ENCODE measurements at regions not wholly inside any gene's neighbourhood (a gene's known extent, or its start where the extent isn't known, plus 50 kb on each side); places are given as distances from the start of the nearest gene placed in this dataset.

DNA sequence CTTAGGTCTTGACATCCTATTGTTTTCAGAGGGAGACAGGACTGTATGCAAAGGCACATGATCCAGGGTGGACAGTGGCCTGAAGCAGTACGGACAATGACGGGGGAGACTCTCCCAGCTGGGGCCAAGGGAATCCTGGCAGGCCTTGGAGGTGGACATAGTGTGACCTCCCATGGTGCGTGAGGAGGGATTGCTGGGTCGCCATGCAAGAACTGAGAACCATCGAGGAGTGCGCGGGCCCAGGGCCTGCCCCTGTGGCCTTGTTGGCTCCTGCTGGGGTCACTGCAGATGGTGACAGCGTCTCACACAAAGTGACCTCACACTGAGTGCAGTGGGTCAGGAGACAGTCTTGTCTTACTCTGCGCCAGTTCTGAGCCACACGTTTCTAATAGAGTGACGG lies 192.4 kb downstream of the GADD45G start:
- no peak for DNase-seq

DNA sequence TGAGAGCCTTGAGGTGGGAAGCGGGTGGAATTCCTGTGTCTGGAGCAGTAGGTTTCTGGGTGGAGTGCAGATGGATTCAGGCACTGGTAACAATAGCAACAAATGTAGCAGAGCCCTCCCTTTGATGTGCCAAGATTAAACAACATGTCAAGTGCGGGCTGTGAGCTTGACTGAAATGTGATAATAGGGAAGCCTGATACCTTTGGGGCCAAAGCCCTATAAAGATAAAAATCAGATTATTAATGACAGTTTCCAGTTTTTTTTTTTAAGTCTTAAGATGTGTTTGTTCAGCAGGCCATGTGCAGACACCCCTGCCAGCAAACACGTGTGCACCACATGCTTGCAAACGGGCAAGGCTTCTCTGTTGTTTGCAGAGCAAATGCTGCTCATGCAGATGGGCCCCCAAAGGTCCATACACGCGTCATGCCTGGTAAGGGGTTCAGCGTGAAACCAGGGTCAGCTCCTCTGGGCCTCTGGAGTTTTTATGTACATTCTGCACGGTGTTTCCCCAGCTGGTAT lies 193.2 kb downstream of the GADD45G start:
- DNase-seq, result no peak

DNA sequence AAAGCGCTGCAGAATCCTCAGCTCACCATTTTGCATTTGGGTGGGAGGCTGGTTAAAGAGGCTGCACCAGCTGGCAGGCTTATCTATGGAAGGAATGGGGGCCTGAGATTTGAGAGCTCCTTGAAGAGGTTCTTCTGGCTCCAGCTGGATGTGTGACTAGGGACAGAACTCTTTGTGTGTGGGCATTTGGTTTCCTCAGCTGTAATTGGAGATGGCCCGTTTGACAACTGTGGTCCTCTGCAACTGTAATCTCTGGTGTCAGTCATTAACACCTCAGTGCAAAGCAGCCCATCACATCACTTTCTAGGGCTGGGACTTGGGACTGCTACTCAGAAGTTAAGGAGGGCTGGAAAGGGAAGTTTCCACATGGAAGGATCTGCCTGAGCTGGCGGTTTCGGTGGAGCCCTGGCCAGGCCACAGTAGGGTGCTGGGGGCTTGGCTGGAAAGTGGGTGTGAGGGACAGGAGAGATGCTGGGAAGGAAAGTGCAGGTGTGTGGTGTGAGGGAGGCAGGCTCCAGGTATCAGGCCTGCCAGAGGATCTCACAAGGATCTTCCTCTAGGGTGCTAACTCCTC lies 193.8 kb downstream of the GADD45G start:
- no peak for DNase-seq

DNA sequence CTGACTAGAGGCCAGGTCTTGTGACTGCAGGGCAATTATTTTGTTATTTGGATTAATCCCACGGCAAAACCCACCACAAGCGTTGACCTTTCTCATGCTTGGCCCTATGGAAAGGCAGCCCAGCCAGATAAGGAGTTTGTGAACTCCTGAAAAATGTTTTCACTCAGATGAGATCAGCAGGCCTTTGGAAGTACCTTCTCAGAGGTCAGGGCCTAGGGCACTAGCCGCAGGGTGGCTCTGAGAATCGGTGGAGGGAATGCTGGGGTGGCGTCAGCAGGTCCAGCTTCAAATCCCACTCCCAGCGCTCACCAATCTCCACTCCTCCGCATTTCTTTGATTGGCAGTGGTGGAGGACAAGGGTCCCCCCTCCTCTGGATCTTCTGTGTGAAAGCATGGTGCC lies 194.4 kb downstream of the GADD45G start:
- no peak for DNase-seq

DNA sequence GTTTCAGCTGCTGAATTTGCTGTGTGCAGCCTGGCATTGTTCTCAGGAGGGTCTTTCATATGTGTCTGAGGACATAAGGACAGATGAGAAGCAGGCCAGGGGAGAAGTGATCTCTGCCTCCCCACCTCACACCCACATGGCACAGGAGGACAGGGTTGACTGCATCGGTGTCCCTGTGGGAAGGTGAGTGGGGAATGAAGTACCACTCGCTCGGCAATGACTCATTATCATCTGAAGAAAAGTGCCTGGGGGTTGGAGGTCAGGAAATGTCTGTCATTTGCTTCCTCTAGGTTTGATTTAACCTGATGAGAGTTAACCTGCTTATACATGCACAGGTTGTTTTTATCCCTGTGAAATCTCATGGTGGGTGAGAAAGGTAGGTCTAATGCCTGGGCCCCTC lies 195.0 kb downstream of the GADD45G start:
- no peak for DNase-seq

DNA sequence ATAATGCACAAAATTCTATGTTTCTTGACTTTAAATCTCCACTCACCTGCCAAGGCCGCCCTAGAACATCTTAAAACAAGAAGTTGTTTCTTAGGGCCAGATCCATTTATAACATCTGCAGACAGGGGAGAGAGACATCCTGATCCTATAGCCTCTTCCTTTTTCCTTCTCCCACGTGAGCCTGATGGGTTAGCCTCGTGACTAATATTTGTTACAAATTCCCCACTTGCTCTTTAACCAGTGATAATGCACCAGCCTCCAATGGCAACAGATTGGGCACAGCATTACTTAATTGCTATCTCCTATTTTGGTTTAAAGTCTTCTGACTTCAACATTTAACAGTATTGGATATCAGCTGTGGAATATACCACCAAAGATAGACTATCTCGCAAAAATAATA lies 196.5 kb downstream of the GADD45G start:
- no peak for DNase-seq

DNA sequence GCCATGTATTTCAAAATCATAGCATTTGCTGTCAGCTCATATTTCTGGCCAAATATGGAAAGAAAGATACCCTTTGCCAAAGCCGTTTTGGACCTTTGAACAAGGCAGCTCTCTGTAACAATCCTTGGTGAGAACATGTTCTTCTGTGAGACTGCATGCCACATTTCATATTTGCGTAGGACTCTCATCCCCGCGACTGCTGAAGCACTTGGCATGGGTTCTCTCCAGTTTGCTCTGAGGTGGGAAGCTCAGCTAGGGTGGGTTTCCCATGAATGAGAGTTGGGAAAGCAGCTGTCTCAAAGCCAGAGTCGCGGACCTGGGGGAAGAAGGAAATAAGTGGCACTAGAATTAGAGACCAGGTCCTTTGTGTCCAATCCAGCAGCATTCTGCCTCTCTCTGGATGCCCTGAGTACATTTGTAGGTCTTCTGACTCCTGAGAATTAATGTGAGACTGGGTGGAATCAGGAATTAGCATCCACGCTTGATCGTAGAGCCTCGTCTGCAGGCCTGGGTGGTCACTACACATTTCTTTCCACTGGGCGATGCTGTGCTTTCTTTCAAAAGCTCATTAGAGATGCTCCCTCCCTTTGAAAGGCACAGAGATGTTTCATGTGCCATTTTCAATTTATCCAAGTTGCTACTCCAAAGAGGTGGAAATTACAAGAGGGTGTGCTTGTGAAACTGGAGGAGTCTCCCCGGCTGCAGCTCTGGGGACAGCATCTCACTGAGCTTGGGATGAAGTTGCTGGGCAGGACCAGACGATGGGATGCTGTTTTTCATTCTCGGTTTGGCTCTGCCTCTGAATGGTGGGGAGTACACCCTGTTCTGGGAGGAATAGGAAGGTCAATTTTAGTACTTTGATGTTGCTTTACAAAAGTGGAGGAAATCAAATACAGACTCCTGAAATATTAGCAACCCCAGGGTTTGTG lies 197.2 kb downstream of the GADD45G start:
- DNase-seq, result no peak

DNA sequence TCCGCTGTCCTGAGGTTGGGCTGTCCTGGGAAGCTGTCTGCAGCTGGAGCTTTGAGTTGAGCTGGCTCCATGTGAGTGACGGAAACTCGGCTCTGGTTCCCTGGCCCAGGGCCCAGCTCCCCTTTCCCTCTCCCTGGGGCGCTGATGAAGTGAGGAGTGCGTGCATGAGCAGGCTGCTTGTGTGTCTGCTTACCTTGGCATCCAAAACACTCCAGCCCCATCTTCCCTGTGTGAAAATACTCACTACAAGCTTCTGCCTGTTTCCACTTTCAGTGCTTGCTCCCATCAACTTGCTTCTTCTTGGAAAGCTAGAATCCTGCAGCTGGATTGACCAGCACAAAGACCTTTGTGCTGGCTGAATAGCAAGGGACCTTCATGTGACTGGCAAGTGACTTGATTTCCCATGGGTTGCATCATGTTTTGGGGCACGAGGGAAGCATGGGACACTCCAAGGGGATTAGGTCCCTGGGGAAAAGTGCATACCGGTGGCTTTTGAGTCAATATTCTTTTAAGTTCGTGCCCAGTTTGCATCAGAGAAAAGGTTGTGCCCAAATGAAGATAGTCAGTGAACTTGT lies 198.1 kb downstream of the GADD45G start:
- no peak for DNase-seq

DNA sequence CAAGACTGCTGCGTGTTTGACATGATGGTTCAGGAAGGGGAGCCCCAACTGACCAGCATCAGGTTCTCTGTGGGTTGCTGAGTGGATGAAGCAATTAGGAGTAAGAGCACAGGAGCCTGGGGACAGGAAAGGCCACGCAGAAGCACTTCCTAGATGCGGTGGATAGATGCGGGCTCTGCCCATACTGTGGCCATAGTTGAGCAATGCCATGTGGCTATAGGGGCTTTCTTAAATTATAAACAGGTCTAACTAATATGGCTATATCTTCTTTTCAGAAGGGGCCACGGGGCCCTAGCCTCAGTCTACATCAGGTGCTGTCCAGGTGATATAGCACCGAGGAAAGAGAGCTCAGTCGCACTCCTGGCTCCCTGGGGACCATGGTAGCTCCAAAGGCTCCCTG lies 198.6 kb downstream of the GADD45G start:
- no peak for DNase-seq

DNA sequence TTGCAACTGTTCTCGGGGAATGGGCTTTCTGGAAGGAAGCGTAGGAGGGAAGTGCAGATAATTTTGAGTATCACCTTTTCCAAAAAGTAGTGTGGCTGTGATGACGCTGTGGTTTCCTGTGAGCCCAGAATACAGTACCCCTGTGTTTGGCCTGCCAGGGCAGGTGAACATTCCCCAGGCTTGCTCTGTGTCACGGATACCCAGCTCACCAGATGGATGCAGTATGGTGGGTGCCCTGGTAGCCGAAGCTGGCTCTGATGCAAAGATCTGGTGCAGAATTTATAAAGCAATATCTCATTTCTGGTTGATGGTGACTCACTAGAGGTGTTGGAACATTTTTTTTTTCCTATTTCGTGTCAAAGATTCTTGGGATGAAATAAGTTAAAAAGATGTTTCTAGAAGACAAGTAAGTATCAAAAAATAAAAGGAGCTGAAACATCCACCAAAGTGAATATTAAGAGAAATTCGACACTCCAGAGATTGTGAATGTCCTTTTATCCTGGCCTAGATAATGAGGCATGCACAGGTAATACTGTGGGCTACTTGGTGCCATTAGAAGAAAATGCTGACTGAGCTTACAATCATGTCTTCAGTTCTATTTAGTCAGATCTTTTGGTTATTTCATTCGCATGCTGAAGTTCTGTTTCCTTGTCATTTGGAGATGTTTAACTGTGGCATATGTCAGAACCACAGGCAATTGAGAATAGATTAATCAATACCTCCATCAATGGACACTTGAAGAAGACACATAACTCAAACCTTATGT lies 200.1 kb downstream of the GADD45G start:
- DNase-seq, result no peak

DNA sequence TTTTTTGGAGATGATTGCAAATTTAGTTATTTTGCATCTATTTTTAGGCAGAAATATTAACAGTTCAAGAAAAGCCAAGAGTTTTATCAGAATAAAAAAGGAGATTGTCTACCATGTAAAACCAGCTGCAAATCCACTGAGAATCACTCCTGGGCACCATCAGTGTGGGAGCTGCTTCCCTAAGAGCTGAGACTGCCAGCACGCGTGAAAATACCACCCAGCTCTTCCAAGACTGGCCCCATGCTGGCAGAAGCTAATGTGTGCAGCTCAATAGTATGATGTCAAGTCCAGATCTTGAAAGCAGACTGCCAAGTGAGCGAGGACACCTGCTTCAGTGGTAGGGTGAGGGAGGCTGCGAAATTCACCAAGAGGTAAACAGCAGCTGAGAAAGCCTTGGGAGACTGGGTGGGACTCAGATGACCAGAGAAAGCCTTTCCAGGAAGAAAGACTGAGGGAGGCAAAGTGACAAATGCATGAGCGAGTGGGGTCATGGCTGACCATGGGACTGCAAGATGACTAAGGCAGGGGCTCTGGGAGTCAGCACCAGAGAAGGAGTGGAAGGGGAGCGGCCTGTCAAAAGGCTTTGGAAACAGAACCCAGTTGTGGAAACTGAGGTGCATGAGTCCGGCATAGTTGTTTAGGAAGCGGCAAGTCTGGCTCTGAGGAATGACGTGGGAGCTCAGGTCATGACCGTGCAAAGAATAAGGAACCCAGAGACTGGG lies 200.9 kb downstream of the GADD45G start:
- no peak for DNase-seq

DNA sequence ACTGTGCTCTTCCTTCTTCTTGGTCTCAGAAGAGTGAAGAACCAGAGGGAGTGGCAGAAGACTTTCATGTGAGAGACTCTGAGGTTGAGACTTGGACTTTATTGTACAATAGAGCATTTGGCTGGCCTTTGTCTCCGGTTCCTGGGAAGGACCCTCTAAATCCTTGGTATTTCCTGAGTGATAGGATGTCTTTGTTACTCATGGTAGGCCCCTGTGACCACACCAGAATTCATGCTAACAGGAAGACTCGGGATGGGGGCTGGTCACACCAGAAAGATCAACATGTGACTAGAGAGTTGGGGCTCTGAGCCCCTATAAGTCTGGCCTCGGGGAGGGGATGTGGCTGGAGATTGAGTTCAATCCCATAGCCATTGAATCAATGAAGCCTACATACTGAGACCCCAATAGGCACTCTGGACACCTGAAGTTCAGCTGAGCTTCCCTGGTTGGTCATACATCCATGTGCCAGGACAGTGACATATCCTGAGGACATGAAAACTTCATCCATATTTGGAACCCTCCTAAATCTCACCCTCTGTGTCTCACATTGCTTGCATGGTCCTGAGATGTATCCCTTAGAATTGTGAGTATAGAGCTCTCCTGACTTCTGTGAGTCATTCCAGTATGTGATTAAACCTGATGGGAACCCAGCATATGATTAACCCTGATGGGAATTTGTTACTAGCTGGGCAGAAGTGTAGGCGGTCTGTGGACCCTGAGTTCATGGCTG lies 201.7 kb downstream of the GADD45G start:
- no peak for DNase-seq

DNA sequence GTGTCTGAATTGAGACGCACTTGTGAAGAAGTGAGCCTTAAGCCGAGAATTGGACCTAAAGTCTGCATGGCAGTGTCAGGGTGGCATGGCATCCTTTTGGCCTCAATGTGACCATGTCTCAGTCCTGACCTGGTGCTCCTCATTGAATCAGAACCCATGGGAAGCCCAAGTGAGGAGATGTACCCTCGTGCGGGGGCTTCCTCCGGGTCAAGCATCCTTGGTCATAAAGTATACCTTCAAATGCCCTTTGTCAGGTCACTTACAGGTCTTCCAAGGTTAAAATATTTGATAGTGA lies 202.2 kb downstream of the GADD45G start:
- DNase-seq, result no peak

DNA sequence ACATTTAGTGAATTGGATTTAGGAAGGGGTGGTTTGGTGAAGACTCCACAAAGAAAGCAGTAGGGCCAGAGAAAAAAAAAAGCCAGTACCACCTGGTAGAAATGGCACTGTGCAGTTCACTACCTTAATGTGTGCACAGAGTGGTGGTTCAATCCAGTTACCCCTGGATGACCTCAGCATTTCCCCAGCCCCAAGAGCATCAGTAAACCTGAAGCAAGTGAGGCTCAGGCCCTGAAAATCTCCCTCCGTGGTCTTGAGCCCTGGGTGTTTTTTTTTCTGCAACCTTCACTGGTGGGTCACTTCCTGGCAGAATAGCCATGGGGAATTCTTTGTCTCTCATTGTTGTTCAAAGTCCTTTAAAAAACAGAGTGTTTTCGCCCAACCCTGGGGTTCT lies 202.9 kb downstream of the GADD45G start:
- no peak for DNase-seq

DNA sequence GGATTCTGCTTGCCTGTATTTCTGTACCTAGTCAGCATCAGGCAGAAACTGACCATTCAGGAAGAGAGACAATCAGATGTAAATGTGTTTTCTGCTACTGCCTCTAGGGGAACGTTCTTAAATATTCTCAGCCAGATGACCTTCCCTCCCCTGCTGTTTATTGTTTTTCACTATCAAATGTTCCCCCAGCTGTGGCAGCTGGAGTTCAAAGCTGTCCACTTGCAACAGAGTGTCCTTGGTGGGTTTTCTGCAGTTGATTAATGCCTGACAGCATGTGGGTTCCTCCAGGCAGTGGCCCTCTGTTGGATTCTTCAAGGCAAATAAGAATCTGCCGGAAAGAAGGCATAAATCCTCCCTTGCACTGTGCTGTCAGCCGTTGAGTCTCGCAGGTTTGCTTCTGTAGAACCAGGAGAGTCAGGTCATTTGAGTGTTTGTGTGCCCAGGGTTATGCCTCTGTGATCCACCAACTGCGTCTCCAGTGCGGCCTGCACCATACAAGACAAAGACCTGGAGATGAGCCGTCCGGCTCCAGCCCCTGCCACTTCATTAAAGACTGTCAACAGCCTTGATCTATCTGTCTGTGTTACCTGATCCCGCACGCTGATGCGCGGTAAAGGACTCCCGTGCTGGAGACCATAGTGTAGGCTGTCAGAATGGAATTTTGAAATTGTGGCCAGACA lies 203.4 kb downstream of the GADD45G start:
- DNase-seq, result no peak

DNA sequence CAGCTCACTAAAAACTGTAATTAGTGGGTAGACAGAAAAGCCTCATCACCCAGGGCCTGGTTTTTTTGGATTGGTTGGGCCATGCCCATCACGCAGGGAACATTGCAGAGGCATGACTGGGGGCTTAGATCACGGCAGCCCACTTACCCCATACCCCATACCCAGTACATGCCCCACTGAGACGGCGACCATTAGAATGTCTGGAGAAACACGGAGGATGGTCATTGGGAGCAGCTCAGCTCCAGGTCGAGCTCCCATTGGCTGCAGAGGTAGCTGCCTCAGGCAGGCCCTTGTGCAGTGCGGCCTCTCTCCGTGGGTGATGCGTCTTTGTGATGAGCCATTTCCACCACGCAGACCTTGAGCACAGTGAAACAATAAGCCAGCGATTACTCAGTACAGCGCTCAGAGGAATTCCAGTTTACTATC lies 204.0 kb downstream of the GADD45G start:
- DNase-seq, result no peak

DNA sequence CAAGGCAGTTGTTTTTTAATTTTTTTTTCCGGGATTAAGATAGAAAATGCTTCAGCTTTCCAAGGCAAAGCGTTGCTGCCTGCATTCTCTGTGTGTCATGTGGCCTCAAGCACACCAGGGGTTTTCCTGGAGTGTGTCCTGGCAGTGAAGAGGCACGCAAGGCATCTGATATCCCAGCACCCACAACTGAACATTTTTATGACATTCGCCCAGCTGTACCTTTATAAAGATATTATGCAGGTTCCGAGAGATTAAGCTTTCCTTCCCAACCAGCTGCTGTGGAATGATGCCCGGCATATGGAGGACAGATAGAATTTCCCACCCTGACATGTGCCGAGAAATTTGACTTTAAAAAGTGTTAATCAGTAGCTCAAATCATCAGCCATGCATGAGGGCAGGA lies 205.6 kb downstream of the GADD45G start:
- no peak for DNase-seq

DNA sequence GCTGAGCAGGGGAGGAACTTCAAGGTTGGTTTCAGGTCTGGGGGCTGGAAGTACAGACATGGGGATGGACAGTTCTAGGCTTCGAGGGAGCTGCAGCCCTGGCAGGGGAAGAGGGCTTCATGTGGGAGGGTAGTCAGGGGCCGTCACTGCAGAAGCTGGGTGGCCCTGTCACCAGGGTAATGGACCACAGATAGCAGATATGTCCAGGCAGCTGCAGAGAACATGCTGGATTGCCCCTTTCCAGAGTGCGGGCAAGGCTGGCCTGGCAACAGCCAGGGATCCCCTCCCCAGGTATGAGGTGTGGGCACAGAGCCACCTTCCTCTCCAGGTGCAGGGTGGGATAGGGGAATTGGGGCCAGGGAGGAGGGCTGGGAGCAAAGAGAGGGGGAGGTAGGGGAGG lies 206.5 kb downstream of the GADD45G start:
- DNase-seq, result no peak

DNA sequence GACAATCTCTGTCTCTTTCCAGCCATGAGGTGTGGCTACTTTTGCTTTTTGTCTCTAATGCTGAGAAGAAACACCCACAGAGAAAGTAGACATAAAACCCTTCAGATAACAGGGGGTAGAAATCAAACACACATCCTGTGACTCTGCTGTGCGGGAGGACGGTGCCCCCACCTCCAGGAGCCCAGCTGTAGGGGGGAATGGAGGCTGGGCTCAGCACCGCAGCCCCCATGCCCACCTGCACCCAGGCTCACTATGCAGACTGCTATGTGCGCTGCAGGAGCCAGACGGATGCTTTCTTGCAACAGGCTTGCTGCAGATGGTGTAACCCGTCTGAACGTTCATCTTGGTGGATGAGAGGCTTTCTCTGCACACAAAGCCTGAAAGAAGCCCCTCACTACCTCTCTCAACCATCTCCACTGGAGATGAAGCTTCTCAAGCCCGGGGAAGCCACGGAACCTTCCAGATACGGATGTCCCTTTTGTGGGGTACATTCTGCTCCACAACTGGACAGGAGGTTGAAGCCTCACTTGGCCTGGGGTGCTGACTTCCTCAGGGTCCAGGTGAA lies 207.2 kb downstream of the GADD45G start:
- DNase-seq, result no peak

DNA sequence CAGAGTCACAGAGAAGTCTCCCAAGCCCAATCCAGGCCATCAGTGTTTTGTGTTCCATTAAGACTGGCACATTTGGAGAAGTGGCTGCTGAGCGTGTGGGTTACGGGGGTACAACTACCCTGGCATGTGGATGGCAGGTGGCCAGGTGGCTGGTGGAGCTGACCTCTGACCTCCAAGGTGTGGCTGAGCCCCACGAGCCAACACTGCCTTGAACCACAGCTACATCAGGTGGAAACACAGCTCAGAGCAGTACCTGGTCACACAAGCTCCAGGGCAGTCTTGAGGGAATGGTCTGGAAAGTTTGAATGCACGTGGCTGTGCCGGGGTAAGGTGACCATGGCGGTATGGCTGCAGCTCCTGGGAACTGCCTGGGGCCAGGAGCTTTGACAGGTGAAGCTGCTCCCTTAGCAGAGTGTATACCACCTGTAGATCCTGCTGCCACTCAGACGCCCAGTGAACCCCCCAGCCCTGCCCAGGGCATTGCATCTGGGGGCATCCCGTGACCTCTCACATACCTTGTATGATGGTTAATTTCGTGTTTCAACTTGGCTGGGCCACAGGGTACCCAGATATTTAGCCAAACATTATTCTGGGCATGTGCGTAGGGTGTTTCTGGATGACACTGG lies 207.9 kb downstream of the GADD45G start:
- no peak for DNase-seq

DNA sequence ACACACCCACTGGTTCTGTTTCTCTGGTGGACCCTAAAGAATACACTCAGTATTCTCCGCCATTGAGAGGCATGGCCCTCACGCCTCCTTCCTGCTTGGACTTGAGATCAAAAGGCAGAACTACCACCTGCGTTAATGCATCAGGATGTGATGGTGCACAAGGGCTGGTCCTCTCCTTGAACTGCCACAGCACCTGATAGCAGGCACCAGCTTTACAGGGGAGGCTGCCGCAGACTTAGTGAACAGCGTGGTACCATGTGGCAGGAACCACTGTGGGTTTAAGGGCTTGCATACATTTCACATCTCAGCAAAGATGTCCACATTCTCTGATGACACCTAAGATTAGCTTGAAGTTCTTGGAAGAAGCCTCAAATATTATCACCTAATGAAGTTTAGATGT lies 208.7 kb downstream of the GADD45G start:
- no peak for DNase-seq
